Calu3 (cell line): ENCODE measurements at regions not wholly inside any gene's neighbourhood (a gene's known extent, or its start where the extent isn't known, plus 50 kb on each side); places are given as distances from the start of the nearest gene placed in this dataset.

Experiments used
- BruUV-seq: library from RNA; stranded (reverse); fragments of 400-500 nt; replicated peaks from 2 replicates; lab custom pipeline; 2021; lab: Mats Ljungman, UMichigan
- CTCF ChIA-PET: fragments of 300-600 bp; sonication (Branson Sonifier 250); formaldehyde crosslinking; loops from one replicate; lab custom pipeline; 2022; ENCODE audit warnings: antibody characterized with exemption; lab: Charles Lee
- DNase-seq: peaks from one replicate; pipeline ENCODE4 v3.0.0; 2022
- H3K27ac Mint-ChIP-seq: one replicate; pipeline ENCODE4 v1.8.0; 2022; ENCODE audit warnings: mixed read lengths; ENCODE audit not compliant: unreplicated experiment
- H3K27me3 Mint-ChIP-seq: one replicate; pipeline ENCODE4 v1.8.0; 2022; ENCODE audit warnings: mixed read lengths; ENCODE audit not compliant: unreplicated experiment
- H3K36me3 Mint-ChIP-seq: one replicate; pipeline ENCODE4 v1.8.0; 2022; ENCODE audit warnings: mild to moderate bottlenecking, moderate library complexity, mixed read lengths; ENCODE audit not compliant: insufficient read depth, unreplicated experiment
- H3K4me1 Mint-ChIP-seq: one replicate; pipeline ENCODE4 v1.8.0; 2022; ENCODE audit warnings: mild to moderate bottlenecking, low read depth, mixed read lengths; ENCODE audit not compliant: unreplicated experiment
- H3K4me3 Mint-ChIP-seq: one replicate; pipeline ENCODE4 v1.8.0; 2022; ENCODE audit warnings: mild to moderate bottlenecking, low read depth, moderate library complexity, mixed read lengths; ENCODE audit not compliant: unreplicated experiment
- H3K9me3 Mint-ChIP-seq: one replicate; pipeline ENCODE4 v1.8.0; 2022; ENCODE audit warnings: low read depth, mixed read lengths; ENCODE audit not compliant: unreplicated experiment
- intact Hi-C: fragments of 100-400 bp; cut with micrococcal nuclease; formaldehyde crosslinking; loops from one replicate; pipeline ENCODE4 v1.10.0; 2022; ENCODE audit not compliant: unreplicated experiment
- TF ChIP-seq, protein P1 (sequence below): fragments of 200-600 bp; IDR thresholded peaks from one replicate; pipeline ENCODE4 v1.8.0; 2022; ENCODE audit warnings: antibody characterized with exemption; ENCODE audit not compliant: unreplicated experiment

DNA sequence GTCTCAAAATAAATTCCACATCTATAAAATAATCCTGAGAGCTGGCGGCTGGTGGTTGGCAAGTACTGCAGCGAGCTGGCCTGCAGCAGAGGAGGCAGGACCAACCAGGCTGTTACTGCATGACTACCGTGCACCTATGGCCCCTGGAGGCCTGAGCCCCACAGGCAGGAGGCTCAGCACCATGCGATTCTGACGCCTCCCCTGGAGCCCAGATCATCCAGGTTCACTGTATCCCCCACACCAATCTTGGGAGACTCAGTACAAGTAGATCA, 159.5 kb upstream of the NCAM1 start:
- Mint-ChIP-seq H3K4me3 (no peak overlapping the region), H3K27ac (no peak overlapping the region), H3K27me3 (no peaks in the 10 kb centered on the region), H3K9me3 (no peaks in the 10 kb centered on the region), H3K4me1 (no peaks in the 10 kb centered on the region), H3K36me3 (no peaks in the 10 kb centered on the region)
- TF ChIP-seq, protein P1, sequence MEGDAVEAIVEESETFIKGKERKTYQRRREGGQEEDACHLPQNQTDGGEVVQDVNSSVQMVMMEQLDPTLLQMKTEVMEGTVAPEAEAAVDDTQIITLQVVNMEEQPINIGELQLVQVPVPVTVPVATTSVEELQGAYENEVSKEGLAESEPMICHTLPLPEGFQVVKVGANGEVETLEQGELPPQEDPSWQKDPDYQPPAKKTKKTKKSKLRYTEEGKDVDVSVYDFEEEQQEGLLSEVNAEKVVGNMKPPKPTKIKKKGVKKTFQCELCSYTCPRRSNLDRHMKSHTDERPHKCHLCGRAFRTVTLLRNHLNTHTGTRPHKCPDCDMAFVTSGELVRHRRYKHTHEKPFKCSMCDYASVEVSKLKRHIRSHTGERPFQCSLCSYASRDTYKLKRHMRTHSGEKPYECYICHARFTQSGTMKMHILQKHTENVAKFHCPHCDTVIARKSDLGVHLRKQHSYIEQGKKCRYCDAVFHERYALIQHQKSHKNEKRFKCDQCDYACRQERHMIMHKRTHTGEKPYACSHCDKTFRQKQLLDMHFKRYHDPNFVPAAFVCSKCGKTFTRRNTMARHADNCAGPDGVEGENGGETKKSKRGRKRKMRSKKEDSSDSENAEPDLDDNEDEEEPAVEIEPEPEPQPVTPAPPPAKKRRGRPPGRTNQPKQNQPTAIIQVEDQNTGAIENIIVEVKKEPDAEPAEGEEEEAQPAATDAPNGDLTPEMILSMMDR: no peak
- DNase-seq: no peak
- CTCF ChIA-PET: no interaction called here
- no TSS peak for BruUV-seq
- intact Hi-C loops: no loop called here

DNA sequence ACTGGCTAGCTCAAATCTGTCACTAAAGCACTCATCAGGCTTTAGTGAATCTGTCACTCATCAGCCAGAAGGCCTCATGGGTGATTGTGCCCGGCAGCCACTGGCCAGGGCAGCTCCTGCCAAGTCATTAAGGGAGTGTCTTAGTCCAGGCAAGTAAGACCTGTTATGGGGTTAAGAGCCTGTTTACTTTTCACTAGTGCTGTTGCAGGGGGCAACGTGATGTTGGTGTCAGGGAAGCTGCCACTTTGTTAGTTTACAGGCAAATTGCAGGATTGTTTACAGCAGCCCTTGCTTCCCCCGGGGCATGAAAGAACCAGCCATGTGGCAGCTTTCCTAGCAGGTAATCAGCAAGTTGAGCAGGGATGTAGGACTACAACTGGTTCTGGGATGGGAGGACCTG, 155.6 kb upstream of the NCAM1 start:
- no peak overlapping the region for H3K4me3 Mint-ChIP-seq
- CTCF ChIA-PET: no interaction called here
- DNase-seq: no peak
- TF ChIP-seq, protein P1: no peak
- H3K27ac Mint-ChIP-seq: no peak overlapping the region
- BruUV-seq: no TSS peak
- intact Hi-C loops: no loop called here
- no peaks in the 10 kb centered on the region for H3K27me3 Mint-ChIP-seq
- no peaks in the 10 kb centered on the region for H3K36me3 Mint-ChIP-seq
- H3K4me1 Mint-ChIP-seq: no peaks in the 10 kb centered on the region
- H3K9me3 Mint-ChIP-seq: no peaks in the 10 kb centered on the region

DNA sequence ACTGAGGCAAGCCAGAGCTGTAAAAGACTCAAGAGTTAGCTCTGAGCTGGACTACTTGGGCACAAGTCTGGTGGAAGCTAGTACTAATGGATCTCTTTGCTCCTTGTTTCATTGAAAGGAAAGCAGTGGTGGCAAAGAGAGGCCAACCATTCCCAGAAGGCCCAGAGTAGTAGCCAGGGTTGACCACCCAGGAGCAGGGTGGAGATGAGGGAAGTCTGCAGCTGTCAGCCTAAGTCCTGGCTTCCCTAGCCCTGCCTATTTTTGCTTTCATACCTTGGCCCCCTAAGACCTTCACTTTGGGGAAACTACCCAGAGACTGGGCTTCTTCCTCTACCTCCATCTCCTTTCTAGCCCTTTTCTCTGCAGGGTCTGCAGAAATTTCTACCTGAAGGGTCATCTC, 155.0 kb upstream of the NCAM1 start:
- no peak for DNase-seq
- Mint-ChIP-seq H3K4me3 (no peak overlapping the region), H3K9me3 (no peaks in the 10 kb centered on the region), H3K27me3 (no peaks in the 10 kb centered on the region), H3K36me3 (no peaks in the 10 kb centered on the region), H3K4me1 (no peaks in the 10 kb centered on the region), H3K27ac (no peak overlapping the region)
- TF ChIP-seq, protein P1: no peak
- CTCF ChIA-PET: no interaction called here
- no TSS peak for BruUV-seq
- intact Hi-C loops: no loop called here

DNA sequence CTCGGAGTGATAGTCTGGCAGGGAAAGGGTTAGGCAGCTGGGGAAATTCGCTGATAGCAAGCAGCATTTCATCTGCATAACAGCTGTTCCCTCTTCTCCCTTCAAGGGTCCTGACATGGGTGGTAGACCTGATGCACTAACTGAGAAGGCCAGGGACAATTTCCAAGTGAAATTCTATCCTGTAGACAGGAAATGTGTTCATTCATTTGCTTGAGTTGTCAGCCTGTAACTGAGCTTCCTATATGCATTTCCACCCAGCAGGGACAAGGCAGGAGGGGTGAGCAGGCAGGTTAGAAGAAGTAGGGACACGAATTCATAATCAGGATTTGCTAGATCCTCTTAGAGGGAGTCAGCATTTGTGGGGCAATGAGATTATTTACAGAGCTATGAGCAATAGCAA, 154.3 kb upstream of the NCAM1 start:
- Mint-ChIP-seq H3K4me1 (no peaks in the 10 kb centered on the region), H3K27ac (no peak overlapping the region), H3K9me3 (no peaks in the 10 kb centered on the region), H3K36me3 (no peaks in the 10 kb centered on the region), H3K27me3 (no peaks in the 10 kb centered on the region), H3K4me3 (no peak overlapping the region)
- no peak for DNase-seq
- TF ChIP-seq, protein P1: no peak
- intact Hi-C loops: no loop called here
- CTCF ChIA-PET: no interaction called here
- BruUV-seq: no TSS peak

DNA sequence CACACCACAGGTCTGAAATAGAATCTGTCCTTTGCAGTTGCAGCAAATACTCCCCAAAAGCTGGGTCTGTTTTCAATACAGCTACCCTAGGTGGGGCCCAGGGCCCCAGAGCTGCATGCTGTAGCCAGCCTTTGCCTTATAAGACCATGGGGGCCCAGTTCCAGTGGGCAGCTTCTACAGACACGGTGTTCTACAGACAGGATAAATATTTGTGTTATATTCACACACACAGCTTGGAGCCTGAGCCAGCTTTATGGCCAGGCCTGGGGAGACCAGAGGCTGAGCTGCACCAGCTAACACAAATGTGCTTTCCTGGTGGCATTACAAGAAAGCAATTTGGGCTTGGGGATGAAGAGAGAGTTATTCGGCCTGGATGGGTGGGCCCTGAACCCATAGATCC, 151.8 kb upstream of the NCAM1 start:
- TF ChIP-seq, protein P1: no peak
- intact Hi-C loops: no loop called here
- no peak for DNase-seq
- Mint-ChIP-seq H3K9me3 (no peaks in the 10 kb centered on the region), H3K27ac (no peak overlapping the region), H3K27me3 (no peaks in the 10 kb centered on the region), H3K4me1 (no peaks in the 10 kb centered on the region), H3K36me3 (no peaks in the 10 kb centered on the region), H3K4me3 (no peak overlapping the region)
- CTCF ChIA-PET: interaction anchor here (0.7 kb wide), 1 partner anchor 9 kb away, joined by 3 read pairs; no protein-coding TSS in a partner anchor
- no TSS peak for BruUV-seq
